ENCODE measurements at regions not wholly inside any gene's neighbourhood (a gene's known extent, or its start where the extent isn't known, plus 50 kb on each side); places are given as distances from the start of the nearest gene placed in this dataset.
"Not testable (repeated sequence)": the region's sequence is repeated elsewhere in the genome, so short reads cannot be mapped to it uniquely, and the experiment has no call there.

GRCh38 chr12:128078301-128078971, 188.5 kb upstream of the TMEM132C start:
- DNase-seq (ENCODE audit: low spot score), result no peak

- no peak for DNase-seq (ENCODE audit: low spot score)
These were observed 187.5 kb upstream of the TMEM132C start for GRCh38 chr12:128079446-128079845.

- DNase-seq (ENCODE audit: low spot score), result no peak
These were observed 183.7 kb upstream of the TMEM132C start for GRCh38 chr12:128083132-128083729.

GRCh38 chr12:128088926-128089325, 178.0 kb upstream of the TMEM132C start:
- no peak for DNase-seq (ENCODE audit: low spot score)

- DNase-seq (ENCODE audit: low spot score), result no peak
These were observed 177.0 kb upstream of the TMEM132C start for GRCh38 chr12:128089961-128090360.

- DNase-seq (ENCODE audit: low spot score), result no peak
These were observed 175.8 kb upstream of the TMEM132C start for GRCh38 chr12:128091101-128091720.

GRCh38 chr12:128091951-128092382, 175.0 kb upstream of the TMEM132C start:
- DNase-seq (ENCODE audit: low spot score), result no peak

- no peak for DNase-seq (ENCODE audit: low spot score)
These were observed 168.2 kb upstream of the TMEM132C start for GRCh38 chr12:128098730-128099129.

- no peak for DNase-seq (ENCODE audit: low spot score)
These were observed 163.8 kb upstream of the TMEM132C start for GRCh38 chr12:128103152-128103551.

GRCh38 chr12:128109236-128109635, 157.7 kb upstream of the TMEM132C start:
- no peak for DNase-seq (ENCODE audit: low spot score)

- no peak for DNase-seq (ENCODE audit: low spot score)
These were observed 157.3 kb upstream of the TMEM132C start for GRCh38 chr12:128109636-128110035.

- no peak for DNase-seq (ENCODE audit: low spot score)
These were observed 155.6 kb upstream of the TMEM132C start for GRCh38 chr12:128111333-128111732.

- DNase-seq (ENCODE audit: low spot score), result no peak
These were observed 155.0 kb upstream of the TMEM132C start for GRCh38 chr12:128111951-128112350.

- not testable (repeated sequence) for DNase-seq (ENCODE audit: low spot score)
These were observed 153.7 kb upstream of the TMEM132C start for GRCh38 chr12:128113250-128113649.

- DNase-seq (ENCODE audit: low spot score), result no peak
These were observed 152.5 kb upstream of the TMEM132C start for GRCh38 chr12:128114485-128114884.

GRCh38 chr12:128116537-128116936, 150.4 kb upstream of the TMEM132C start:
- no peak for DNase-seq (ENCODE audit: low spot score)

GRCh38 chr12:128120035-128120434, 146.9 kb upstream of the TMEM132C start:
- no peak for DNase-seq (ENCODE audit: low spot score)

GRCh38 chr12:128121424-128121823, 145.5 kb upstream of the TMEM132C start:
- no peak for DNase-seq (ENCODE audit: low spot score)

- DNase-seq (ENCODE audit: low spot score), result no peak
These were observed 143.9 kb upstream of the TMEM132C start for GRCh38 chr12:128123096-128123495.

GRCh38 chr12:128131955-128132354, 135.0 kb upstream of the TMEM132C start:
- DNase-seq (ENCODE audit: low spot score), result no peak

- DNase-seq (ENCODE audit: low spot score), result no peak
These were observed 133.5 kb upstream of the TMEM132C start for GRCh38 chr12:128133321-128134073.

- DNase-seq (ENCODE audit: low spot score), result no peak
These were observed 129.8 kb upstream of the TMEM132C start for GRCh38 chr12:128137140-128137539.

- no peak for DNase-seq (ENCODE audit: low spot score)
These were observed 128.8 kb upstream of the TMEM132C start for GRCh38 chr12:128138125-128138524.
